OCI-LY7 (cell line): ENCODE measurements at regions not wholly inside any gene's neighbourhood (a gene's known extent, or its start where the extent isn't known, plus 50 kb on each side); places are given as distances from the start of the nearest gene placed in this dataset.

ENCODE experiments used
- CTCF ChIP-seq: fragments of 200-600 bp; sonication (generic); conservative IDR thresholded peaks from 2 replicates; pipeline ENCODE4 v1.5.1; 2014; ENCODE audit warnings: mild to moderate bottlenecking, antibody characterized with exemption, low read length, moderate library complexity, mixed read lengths
- EZH2phosphoT487 ChIP-seq: fragments of 200-600 bp; sonication (generic); IDR thresholded peaks from 2 replicates; pipeline ENCODE4 v1.6.1; 2018; ENCODE audit warnings: low read depth, borderline replicate concordance, mild to moderate bottlenecking, mixed run types, antibody characterized with exemption, low read length, moderate library complexity, mixed read lengths

- peak; percentile 57 for TF ChIP-seq CTCF
- TF ChIP-seq EZH2phosphoT487: no peak
Measured at GRCh38 chr1:99527078-99527477, 118.8 kb upstream of the PALMD start.
